ENCODE measurements at regions not wholly inside any gene's neighbourhood (a gene's known extent, or its start where the extent isn't known, plus 50 kb on each side); places are given as distances from the start of the nearest gene placed in this dataset.

DNA sequence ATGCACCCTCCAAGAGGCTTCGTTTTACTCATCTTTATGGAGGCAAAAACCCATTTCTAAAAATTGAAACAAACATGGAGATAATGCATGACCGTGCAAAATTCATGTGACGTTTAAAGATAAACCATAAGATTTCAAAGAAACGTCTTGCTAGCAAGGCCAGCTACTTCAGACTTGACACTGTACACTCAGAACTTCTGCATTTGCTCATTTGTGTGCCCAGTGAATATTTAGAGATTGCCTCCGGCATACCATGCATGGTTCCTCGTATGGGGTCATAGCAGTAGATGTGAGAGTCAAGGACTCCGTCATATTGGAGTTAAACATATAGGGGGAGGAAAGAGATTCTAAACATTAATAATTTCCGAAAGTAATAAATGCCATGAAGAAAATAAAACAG, 78.6 kb upstream of the NEURL1B start:
- TF ChIP-seq, protein P1, sequence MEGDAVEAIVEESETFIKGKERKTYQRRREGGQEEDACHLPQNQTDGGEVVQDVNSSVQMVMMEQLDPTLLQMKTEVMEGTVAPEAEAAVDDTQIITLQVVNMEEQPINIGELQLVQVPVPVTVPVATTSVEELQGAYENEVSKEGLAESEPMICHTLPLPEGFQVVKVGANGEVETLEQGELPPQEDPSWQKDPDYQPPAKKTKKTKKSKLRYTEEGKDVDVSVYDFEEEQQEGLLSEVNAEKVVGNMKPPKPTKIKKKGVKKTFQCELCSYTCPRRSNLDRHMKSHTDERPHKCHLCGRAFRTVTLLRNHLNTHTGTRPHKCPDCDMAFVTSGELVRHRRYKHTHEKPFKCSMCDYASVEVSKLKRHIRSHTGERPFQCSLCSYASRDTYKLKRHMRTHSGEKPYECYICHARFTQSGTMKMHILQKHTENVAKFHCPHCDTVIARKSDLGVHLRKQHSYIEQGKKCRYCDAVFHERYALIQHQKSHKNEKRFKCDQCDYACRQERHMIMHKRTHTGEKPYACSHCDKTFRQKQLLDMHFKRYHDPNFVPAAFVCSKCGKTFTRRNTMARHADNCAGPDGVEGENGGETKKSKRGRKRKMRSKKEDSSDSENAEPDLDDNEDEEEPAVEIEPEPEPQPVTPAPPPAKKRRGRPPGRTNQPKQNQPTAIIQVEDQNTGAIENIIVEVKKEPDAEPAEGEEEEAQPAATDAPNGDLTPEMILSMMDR (IDR thresholded peaks at IDR 0.05), result no peak
- TF ChIP-seq POLR2A (IDR thresholded peaks at IDR 0.05), result no peak

All from esophagus squamous epithelium (tissue), 4 donors.